Stomach (tissue), 8 donors: ENCODE measurements at regions not wholly inside any gene's neighbourhood (a gene's known extent, or its start where the extent isn't known, plus 50 kb on each side); places are given as distances from the start of the nearest gene placed in this dataset.
A peak's percentile ranks its signal among the peaks of the same experiment; 100 is the strongest.

ENCODE experiments used
- DNase-seq, 2 donors: peaks; one replicate each; pipeline versions ENCODE4 v3.0.0 to v3.0.0-alpha.2; 2013 to 2019
- H3K27ac ChIP-seq, 5 donors: fragments of 200-600 bp in 4 of 5; sonication (generic) in 4 of 5; one replicate each; pipeline ENCODE4 v1.5.1; 2013 to 2019; ENCODE audit warnings: mild to moderate bottlenecking in 1 of 5, moderate library complexity in 1 of 5
- H3K27me3 ChIP-seq, 3 donors: fragments of 200-600 bp; sonication (generic); one replicate each; pipeline ENCODE4 v1.5.1; 2017 to 2019; ENCODE audit warnings: mixed run types in 1 of 3
- H3K36me3 ChIP-seq, 4 donors: fragments of 200-600 bp; sonication (generic); 1 replicate in 3 of 4; 2 replicates in 1 of 4; pipeline ENCODE4 v1.5.1; 2016 to 2019
- H3K4me1 ChIP-seq, 4 donors: fragments of 200-600 bp; sonication (generic); one replicate each; pipeline ENCODE4 v1.5.1; 2016 to 2019
- H3K4me3 ChIP-seq, 4 donors: fragments of 200-600 bp; sonication (generic) in 3 of 4; one replicate each; pipeline ENCODE4 v1.5.1; 2016 to 2019; ENCODE audit warnings: mild to moderate bottlenecking in 1 of 4
- H3K9me3 ChIP-seq, 4 donors: fragments of 200-600 bp; sonication (generic); one replicate each; pipeline ENCODE4 v1.5.1; 2016 to 2019
- EP300 ChIP-seq: sonication (generic); formaldehyde crosslinking; IDR thresholded peaks from one replicate; pipeline ENCODE4 v1.6.1; 2017; ENCODE audit warnings: antibody characterized with exemption
- POLR2A ChIP-seq, 4 donors: fragments of 450-650 bp; IDR thresholded peaks; one replicate each; pipeline ENCODE4 v1.6.1; 2016; ENCODE audit warnings: antibody characterized with exemption in 4 of 4, control low read depth in 2 of 4, mild to moderate bottlenecking in 1 of 4, moderate library complexity in 1 of 4
- POLR2AphosphoS5 ChIP-seq, 3 donors: sonication (generic); formaldehyde crosslinking; IDR thresholded peaks; one replicate each; pipeline ENCODE4 v1.6.1; 2016; ENCODE audit warnings: antibody characterized with exemption in 3 of 3
- WGBS, 5 donors: extraction: QIAGEN DNeasy Blood & Tissue Kit in 3 of 5; methylation state at CpG; one replicate each; pipeline versions ENCODE4 v1.1.5 to v1.1.7; 2013 to 2018; 5-methylcytosine and 5-hydroxymethylcytosine counted together
- intact Hi-C: fragments of 100-400 bp; cut with DNase I; formaldehyde crosslinking; loops from one replicate; pipeline ENCODE4 v1.15.1; 2023; ENCODE audit warnings: low total_unique reads
- TF ChIP-seq, protein P1 (sequence below), 7 experiments: fragments of 450-650 bp in 4 of 7; fragments of 200-600 bp in 3 of 7; sonication (generic) in 3 of 7; IDR thresholded peaks; one replicate each; pipeline ENCODE4 v1.5.1; 2016 to 2019; ENCODE audit warnings: antibody characterized with exemption in 7 of 7, control low read depth in 2 of 7, mild to moderate bottlenecking in 1 of 7
- donor health status: healthy with polysubstance abuse.
- donor health status: Bipolar disorder and iron deficiency.
- donor health status: healthy.

DNA sequence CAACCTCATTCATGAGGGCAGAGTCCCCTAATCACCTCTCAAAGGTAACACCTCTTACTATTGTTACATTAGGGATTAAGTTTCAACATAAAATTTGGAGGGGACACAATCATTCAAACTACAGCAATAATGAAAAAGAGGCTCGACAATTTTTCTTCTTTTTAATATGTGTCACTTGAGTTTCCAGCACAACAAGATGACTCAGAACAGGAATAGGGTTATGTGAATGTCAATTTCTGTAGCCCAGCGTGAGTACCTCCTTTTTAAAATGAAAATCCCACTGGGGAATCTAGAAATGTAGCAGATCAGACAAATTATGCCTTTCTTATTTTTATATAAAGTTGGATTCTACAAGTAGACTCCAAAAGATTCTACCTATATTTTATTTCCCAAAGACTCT, 83.7 kb downstream of the ZNF330 start:
- Histone ChIP-seq H3K27me3 (no peaks in the 10 kb centered on the region), H3K9me3 (no peaks in the 10 kb centered on the region), H3K36me3 (no peaks in the 10 kb centered on the region), H3K27ac (no peak overlapping the region), H3K4me3 (no peak overlapping the region), H3K4me1 (peaks cover 0 to 4% (median 0%) of the 10 kb centered on the region in 4 donors)
- WGBS, 5 donors: 68 to 86% (median 83%) methylated on average over 2 of the region's 2 CpGs
- DNase-seq: no peak
- TF ChIP-seq, protein P1, sequence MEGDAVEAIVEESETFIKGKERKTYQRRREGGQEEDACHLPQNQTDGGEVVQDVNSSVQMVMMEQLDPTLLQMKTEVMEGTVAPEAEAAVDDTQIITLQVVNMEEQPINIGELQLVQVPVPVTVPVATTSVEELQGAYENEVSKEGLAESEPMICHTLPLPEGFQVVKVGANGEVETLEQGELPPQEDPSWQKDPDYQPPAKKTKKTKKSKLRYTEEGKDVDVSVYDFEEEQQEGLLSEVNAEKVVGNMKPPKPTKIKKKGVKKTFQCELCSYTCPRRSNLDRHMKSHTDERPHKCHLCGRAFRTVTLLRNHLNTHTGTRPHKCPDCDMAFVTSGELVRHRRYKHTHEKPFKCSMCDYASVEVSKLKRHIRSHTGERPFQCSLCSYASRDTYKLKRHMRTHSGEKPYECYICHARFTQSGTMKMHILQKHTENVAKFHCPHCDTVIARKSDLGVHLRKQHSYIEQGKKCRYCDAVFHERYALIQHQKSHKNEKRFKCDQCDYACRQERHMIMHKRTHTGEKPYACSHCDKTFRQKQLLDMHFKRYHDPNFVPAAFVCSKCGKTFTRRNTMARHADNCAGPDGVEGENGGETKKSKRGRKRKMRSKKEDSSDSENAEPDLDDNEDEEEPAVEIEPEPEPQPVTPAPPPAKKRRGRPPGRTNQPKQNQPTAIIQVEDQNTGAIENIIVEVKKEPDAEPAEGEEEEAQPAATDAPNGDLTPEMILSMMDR (IDR thresholded peaks at IDR 0.05): no peak
- intact Hi-C loops: no loop called here

DNA sequence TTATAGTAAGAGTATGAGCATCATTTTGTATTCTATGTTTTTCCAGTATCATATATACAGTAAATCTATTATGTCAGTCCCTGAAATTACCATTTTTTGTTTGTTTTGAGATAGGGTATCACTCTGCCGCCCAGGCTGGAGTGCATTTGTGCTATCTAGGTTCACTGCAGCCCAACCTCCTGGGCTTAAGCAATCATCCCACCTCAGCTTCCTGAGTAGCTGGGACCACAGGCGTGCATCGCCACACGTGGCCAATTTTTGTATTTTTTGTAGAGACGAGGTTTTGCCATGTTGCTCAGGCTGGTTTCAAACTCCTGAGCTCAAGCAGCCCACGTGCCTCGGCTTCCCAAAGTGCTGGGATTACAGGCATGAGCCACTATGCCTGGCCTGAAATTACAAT, 85.6 kb downstream of the ZNF330 start:
- WGBS, 5 donors: 25 to 57% (median 50%) methylated on average over 7 of the region's 7 CpGs
- no peaks in the 10 kb centered on the region for H3K9me3 ChIP-seq
- H3K4me3 ChIP-seq: no peak overlapping the region
- TF ChIP-seq POLR2AphosphoS5 (IDR thresholded peaks at IDR 0.05) (no peak), EP300 (no peak), POLR2A (IDR thresholded peaks at IDR 0.05) (no peak)
- TF ChIP-seq, protein P1 (IDR thresholded peaks at IDR 0.05): no peak
- no peaks in the 10 kb centered on the region for H3K36me3 ChIP-seq
- peaks cover 0 to 4% (median 0%) of the 10 kb centered on the region in 4 donors for H3K4me1 ChIP-seq
- intact Hi-C loops: no loop called here
- DNase-seq: no peak
- no peak overlapping the region for H3K27ac ChIP-seq
- no peaks in the 10 kb centered on the region for H3K27me3 ChIP-seq

DNA sequence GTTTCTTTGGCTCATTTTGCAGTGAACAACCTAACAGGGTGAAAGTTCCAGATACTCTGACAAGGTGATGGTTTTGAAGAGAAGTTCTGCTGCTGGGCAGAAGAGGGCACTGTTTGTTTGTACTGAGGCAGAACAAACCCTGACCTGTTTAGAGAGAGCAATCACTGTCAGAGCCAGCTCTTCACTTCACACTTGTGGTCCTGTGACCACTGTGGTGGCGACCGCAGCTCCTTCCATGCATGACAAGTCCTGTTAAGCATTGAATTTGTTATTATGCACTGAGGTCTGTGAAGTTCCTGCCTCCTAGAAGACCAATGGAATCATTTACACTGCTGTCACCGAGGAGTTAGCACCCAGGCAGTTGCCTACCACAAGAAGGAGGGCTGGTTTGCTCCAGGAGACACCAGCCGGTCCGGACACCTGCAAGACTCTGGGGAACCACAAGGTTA, 86.6 kb downstream of the ZNF330 start:
- no peak overlapping the region for H3K27ac ChIP-seq
- no peaks in the 10 kb centered on the region for H3K27me3 ChIP-seq
- H3K4me3 ChIP-seq: no peak overlapping the region
- WGBS, 5 donors: 31 to 57% (median 36%) methylated on average over 5 of the region's 5 CpGs
- peak; percentile 37 to 80 for DNase-seq
- H3K36me3 ChIP-seq: no peaks in the 10 kb centered on the region
- no peaks in the 10 kb centered on the region for H3K9me3 ChIP-seq
- no peak for TF ChIP-seq EP300
- TF ChIP-seq, protein P1 (IDR thresholded peaks at IDR 0.05): peak in 5 of 7 experiments; percentile 33 to 65 (median 45)
- intact Hi-C loops: no loop called here
- peaks cover 0 to 4% (median 0%) of the 10 kb centered on the region in 4 donors for H3K4me1 ChIP-seq

DNA sequence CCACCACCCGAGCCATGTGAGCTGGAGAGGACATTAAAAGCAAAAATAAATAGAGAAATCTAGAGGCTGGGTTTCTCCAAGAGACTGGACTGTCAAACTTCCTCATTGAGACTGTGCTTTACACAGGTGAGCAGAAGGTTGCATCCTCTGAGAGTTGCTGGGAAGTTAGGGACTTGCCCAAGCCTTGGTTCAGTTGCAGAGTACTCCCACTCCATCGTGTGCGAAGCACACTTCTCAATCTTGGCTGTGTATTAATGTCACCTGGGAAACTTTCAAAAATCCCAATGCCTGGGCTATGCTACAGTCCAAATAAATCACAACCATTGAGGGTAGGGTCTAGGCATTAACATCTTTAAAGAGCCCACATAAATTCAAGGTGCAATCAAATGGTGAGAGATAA, 89.2 kb downstream of the ZNF330 start:
- H3K27ac ChIP-seq: no peak overlapping the region
- H3K4me3 ChIP-seq: no peak overlapping the region
- WGBS, 5 donors: 86 to 95% (median 87%) methylated on average over 3 of the region's 3 CpGs
- DNase-seq: no peak
- peaks cover 0 to 4% (median 0%) of the 10 kb centered on the region in 4 donors for H3K4me1 ChIP-seq
- H3K36me3 ChIP-seq: no peaks in the 10 kb centered on the region
- no peak for TF ChIP-seq POLR2AphosphoS5 (IDR thresholded peaks at IDR 0.05)
- TF ChIP-seq, protein P1 (IDR thresholded peaks at IDR 0.05): no peak
- no peaks in the 10 kb centered on the region for H3K9me3 ChIP-seq
- intact Hi-C loops: no loop called here
- no peaks in the 10 kb centered on the region for H3K27me3 ChIP-seq
